Neural progenitor cell (in vitro differentiated cells): ENCODE measurements at regions not wholly inside any gene's neighbourhood (a gene's known extent, or its start where the extent isn't known, plus 50 kb on each side); places are given as distances from the start of the nearest gene placed in this dataset.
A peak's percentile ranks its signal among the peaks of the same experiment; 100 is the strongest.

Source experiments
- DNase-seq: peaks from one replicate; pipeline ENCODE4 v3.0.0-alpha.2; 2016; ENCODE audit warnings: low spot score
- H2AFZ ChIP-seq: fragments of 200-600 bp; sonication (generic); replicated peaks from 2 replicates; pipeline ENCODE4 v1.6.1; 2016; ENCODE audit warnings: antibody characterized with exemption
- H3F3A ChIP-seq: fragments of 200-600 bp; sonication (generic); 2 replicates; pipeline ENCODE4 v1.6.1; 2016; ENCODE audit warnings: antibody characterized with exemption, low read depth
- H3K27ac ChIP-seq: fragments of 200-600 bp; sonication (generic); 2 replicates; pipeline ENCODE4 v1.5.1; 2016; ENCODE audit warnings: mild to moderate bottlenecking
- H3K27me3 ChIP-seq: fragments of 200-600 bp; sonication (generic); 2 replicates; pipeline ENCODE4 v1.6.1; 2016; ENCODE audit warnings: mild to moderate bottlenecking, moderate library complexity
- H3K36me3 ChIP-seq: fragments of 200-600 bp; sonication (generic); 2 replicates; pipeline ENCODE4 v1.5.1; 2016
- H3K4me1 ChIP-seq: fragments of 200-600 bp; sonication (generic); 2 replicates; pipeline ENCODE4 v1.6.1; 2016; ENCODE audit warnings: mixed run types
- H3K4me2 ChIP-seq: fragments of 200-600 bp; sonication (generic); 2 replicates; pipeline ENCODE4 v1.6.1; 2016
- H3K4me3 ChIP-seq: fragments of 200-600 bp; sonication (generic); 2 replicates; pipeline ENCODE4 v1.5.1; 2016
- H3K79me2 ChIP-seq: fragments of 200-600 bp; sonication (generic); 2 replicates; pipeline ENCODE4 v1.6.1; 2016; ENCODE audit warnings: low read depth
- H3K9ac ChIP-seq: fragments of 200-600 bp; sonication (generic); 2 replicates; pipeline ENCODE4 v1.6.1; 2016
- H3K9me3 ChIP-seq: fragments of 200-600 bp; sonication (generic); 2 replicates; pipeline ENCODE4 v1.5.1; 2016; ENCODE audit warnings: low read depth
- H4K20me1 ChIP-seq: fragments of 200-600 bp; sonication (generic); 2 replicates; pipeline ENCODE4 v1.6.1; 2016; ENCODE audit warnings: low read depth
- H3K27ac Mint-ChIP-seq: 3 replicates; pipeline ENCODE4 v1.8.0; 2021; ENCODE audit warnings: mixed read lengths
- H3K27me3 Mint-ChIP-seq: 2 replicates; pipeline ENCODE4 v1.8.0; 2022; ENCODE audit warnings: low read depth, mild to moderate bottlenecking, inconsistent platforms, moderate library complexity, mixed read lengths; ENCODE audit not compliant: insufficient read depth
- H3K36me3 Mint-ChIP-seq: 3 replicates; pipeline ENCODE4 v1.8.0; 2021; ENCODE audit warnings: mixed read lengths
- H3K4me1 Mint-ChIP-seq: 3 replicates; pipeline ENCODE4 v1.8.0; 2021; ENCODE audit warnings: mixed read lengths
- H3K4me3 Mint-ChIP-seq: 3 replicates; pipeline ENCODE4 v1.8.0; 2021; ENCODE audit warnings: mild to moderate bottlenecking, moderate library complexity, mixed read lengths
- H3K9me3 Mint-ChIP-seq: 3 replicates; pipeline ENCODE4 v1.8.0; 2020; ENCODE audit warnings: mixed read lengths
- EZH2 ChIP-seq: fragments of 200-600 bp; sonication (generic); IDR thresholded peaks from 2 replicates; pipeline ENCODE4 v1.6.1; 2017; ENCODE audit warnings: antibody characterized with exemption, mild to moderate bottlenecking, moderate library complexity
- EZH2phosphoT487 ChIP-seq: fragments of 200-600 bp; sonication (generic); IDR thresholded peaks from 2 replicates; pipeline ENCODE4 v1.6.1; 2017; ENCODE audit warnings: antibody characterized with exemption
- TF ChIP-seq, protein P1 (sequence below): fragments of 200-600 bp; sonication (generic); IDR thresholded peaks from 2 replicates; pipeline ENCODE4 v1.5.1; 2017; ENCODE audit warnings: antibody characterized with exemption, mild to moderate bottlenecking

DNA sequence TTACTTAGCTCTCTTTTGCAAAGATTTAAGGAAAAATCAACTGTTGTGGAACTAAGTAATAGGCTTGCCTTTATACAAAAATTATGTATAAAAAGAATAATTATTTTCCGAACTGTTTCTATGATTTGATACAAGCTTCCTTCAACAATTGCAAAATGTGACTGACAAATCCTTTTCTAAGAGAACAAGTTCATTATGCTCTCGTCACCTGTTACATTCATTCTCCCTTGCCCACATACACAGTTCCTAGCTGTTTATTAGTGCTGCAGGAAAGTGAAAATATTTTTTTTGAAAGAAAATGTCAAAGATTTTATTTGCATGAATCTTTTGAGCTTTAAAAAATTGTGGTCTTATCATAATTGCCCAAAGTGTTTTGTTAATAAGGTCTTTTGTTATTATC, 466.2 kb downstream of the USP25 start:
- Histone ChIP-seq H3K36me3 (no peaks in the 10 kb centered on the region), H3F3A (peaks cover 14% of the 10 kb centered on the region), H3K9me3 (no peaks in the 10 kb centered on the region), H3K27ac (no peak overlapping the region), H3K9ac (no peak overlapping the region), H3K4me2 (no peak overlapping the region), H3K27me3 (no peaks in the 10 kb centered on the region), H3K79me2 (no peaks in the 10 kb centered on the region), H3K4me1 (peaks cover 33% of the 10 kb centered on the region), H4K20me1 (no peaks in the 10 kb centered on the region), H3K4me3 (no peak overlapping the region), H2AFZ (no peak overlapping the region)
- Mint-ChIP-seq H3K36me3 (peaks cover 31% of the 10 kb centered on the region), H3K4me3 (peak overlapping the region; percentile 96), H3K27ac (peak overlapping the region; percentile 96), H3K27me3 (peaks cover 5% of the 10 kb centered on the region), H3K4me1 (peaks cover 35% of the 10 kb centered on the region), H3K9me3 (peaks cover 33% of the 10 kb centered on the region)
- TF ChIP-seq EZH2phosphoT487 (no peak), EZH2 (no peak)
- TF ChIP-seq, protein P1, sequence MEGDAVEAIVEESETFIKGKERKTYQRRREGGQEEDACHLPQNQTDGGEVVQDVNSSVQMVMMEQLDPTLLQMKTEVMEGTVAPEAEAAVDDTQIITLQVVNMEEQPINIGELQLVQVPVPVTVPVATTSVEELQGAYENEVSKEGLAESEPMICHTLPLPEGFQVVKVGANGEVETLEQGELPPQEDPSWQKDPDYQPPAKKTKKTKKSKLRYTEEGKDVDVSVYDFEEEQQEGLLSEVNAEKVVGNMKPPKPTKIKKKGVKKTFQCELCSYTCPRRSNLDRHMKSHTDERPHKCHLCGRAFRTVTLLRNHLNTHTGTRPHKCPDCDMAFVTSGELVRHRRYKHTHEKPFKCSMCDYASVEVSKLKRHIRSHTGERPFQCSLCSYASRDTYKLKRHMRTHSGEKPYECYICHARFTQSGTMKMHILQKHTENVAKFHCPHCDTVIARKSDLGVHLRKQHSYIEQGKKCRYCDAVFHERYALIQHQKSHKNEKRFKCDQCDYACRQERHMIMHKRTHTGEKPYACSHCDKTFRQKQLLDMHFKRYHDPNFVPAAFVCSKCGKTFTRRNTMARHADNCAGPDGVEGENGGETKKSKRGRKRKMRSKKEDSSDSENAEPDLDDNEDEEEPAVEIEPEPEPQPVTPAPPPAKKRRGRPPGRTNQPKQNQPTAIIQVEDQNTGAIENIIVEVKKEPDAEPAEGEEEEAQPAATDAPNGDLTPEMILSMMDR, result no peak
- no peak for DNase-seq

DNA sequence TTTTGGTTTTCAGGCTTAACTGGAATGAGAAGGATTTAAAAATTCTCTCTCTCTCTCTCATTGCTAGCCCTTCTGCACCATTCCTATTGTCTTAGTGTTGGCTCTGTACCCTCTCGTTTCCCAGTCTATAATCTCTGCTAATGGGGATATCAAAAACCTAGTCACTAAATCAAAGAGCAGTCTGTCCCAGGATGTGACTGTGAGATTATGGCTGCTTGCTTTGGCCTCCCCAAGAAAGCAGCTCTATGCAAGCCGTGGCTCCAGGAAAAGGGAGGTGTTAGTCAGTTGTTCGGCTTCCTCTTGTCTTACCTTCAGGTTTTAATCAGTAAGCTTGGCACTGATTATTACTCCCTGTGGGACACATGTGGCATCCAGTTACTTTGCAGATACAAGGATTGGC, 468.8 kb downstream of the USP25 start:
- H3K79me2 ChIP-seq, result no peaks in the 10 kb centered on the region
- peaks cover 49% of the 10 kb centered on the region for H3K36me3 Mint-ChIP-seq
- no peak overlapping the region for H3K9ac ChIP-seq
- no peaks in the 10 kb centered on the region for H3K36me3 ChIP-seq
- H3K9me3 ChIP-seq, result no peaks in the 10 kb centered on the region
- H3K4me1 ChIP-seq, result peaks cover 24% of the 10 kb centered on the region
- peak overlapping the region; percentile 39 for H3K4me3 Mint-ChIP-seq
- DNase-seq, result no peak
- H3K27ac Mint-ChIP-seq, result peak overlapping the region; percentile 68
- H3K4me1 Mint-ChIP-seq, result peaks cover 24% of the 10 kb centered on the region
- H3K27me3 Mint-ChIP-seq, result peaks cover 5% of the 10 kb centered on the region
- H3F3A ChIP-seq, result peaks cover 14% of the 10 kb centered on the region
- H4K20me1 ChIP-seq, result no peaks in the 10 kb centered on the region
- no peak overlapping the region for H3K4me2 ChIP-seq
- H3K4me3 ChIP-seq, result no peak overlapping the region
- peaks cover 49% of the 10 kb centered on the region for H3K9me3 Mint-ChIP-seq
- no peak overlapping the region for H2AFZ ChIP-seq
- no peaks in the 10 kb centered on the region for H3K27me3 ChIP-seq
- no peak overlapping the region for H3K27ac ChIP-seq
- TF ChIP-seq EZH2phosphoT487, result no peak
- TF ChIP-seq, protein P1, result no peak
- no peak for TF ChIP-seq EZH2

DNA sequence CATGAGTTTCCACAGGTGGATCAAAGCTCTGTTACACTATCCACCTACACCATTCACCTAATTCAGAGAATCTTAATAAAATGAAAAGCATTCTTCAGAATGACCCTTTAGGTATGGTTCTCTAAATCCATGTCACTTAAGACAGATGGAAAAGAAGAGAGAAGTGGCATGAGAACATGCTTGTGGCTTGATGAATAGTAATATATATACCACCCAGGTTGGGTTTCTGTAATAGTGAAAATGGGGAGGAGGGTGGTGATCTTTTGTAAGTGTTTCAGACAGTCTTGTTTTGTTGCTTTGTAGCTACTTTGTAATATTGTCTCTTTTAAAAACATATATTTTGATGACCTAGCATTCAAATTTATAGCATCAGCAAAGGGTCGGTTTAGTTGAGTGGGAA, 469.8 kb downstream of the USP25 start:
- H3K9me3 Mint-ChIP-seq, result peaks cover 55% of the 10 kb centered on the region
- H3F3A ChIP-seq, result peaks cover 5% of the 10 kb centered on the region
- H3K4me3 Mint-ChIP-seq, result no peak overlapping the region
- no peak overlapping the region for H3K27ac ChIP-seq
- peaks cover 55% of the 10 kb centered on the region for H3K36me3 Mint-ChIP-seq
- no peak overlapping the region for H3K4me3 ChIP-seq
- TF ChIP-seq EZH2 (no peak), EZH2phosphoT487 (no peak)
- TF ChIP-seq, protein P1, result no peak
- H3K79me2 ChIP-seq, result no peaks in the 10 kb centered on the region
- peaks cover 14% of the 10 kb centered on the region for H3K4me1 ChIP-seq
- H3K27me3 Mint-ChIP-seq, result peaks cover 5% of the 10 kb centered on the region
- no peak overlapping the region for H2AFZ ChIP-seq
- H3K4me1 Mint-ChIP-seq, result peaks cover 17% of the 10 kb centered on the region
- no peak overlapping the region for H3K4me2 ChIP-seq
- H3K36me3 ChIP-seq, result no peaks in the 10 kb centered on the region
- no peak overlapping the region for H3K27ac Mint-ChIP-seq
- H4K20me1 ChIP-seq, result no peaks in the 10 kb centered on the region
- no peak overlapping the region for H3K9ac ChIP-seq
- no peak for DNase-seq
- no peaks in the 10 kb centered on the region for H3K27me3 ChIP-seq
- H3K9me3 ChIP-seq, result no peaks in the 10 kb centered on the region
